ENCODE measurements at regions not wholly inside any gene's neighbourhood (a gene's known extent, or its start where the extent isn't known, plus 50 kb on each side); places are given as distances from the start of the nearest gene placed in this dataset.
A peak's percentile ranks its signal among the peaks of the same experiment; 100 is the strongest.
"Not testable (repeated sequence)": the region's sequence is repeated elsewhere in the genome, so short reads cannot be mapped to it uniquely, and the experiment has no call there.

DNA sequence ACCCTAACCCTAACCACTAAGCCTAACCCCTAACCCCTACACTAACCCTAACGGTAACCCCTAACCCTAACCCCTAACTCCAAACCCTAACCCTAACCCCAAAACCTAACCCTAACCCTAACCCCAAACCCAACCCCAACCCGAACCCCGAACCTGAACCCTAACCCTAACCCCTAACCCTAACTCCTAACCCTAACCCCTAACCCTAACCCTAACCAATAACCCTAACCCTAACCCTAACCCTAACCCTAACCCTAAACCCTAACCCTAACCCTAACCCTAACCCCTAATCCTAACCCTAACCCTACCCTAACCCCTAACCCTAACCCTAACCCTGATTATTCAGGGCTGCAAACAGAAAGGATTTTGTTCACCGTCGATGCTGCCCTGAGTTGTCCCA is 144.6 kb upstream of the DUSP22 start:
- H3K4me3 ChIP-seq (ENCODE audit: low read depth, low read length); DNase-seq (ENCODE audit: low read depth): not testable (repeated sequence)

DNA sequence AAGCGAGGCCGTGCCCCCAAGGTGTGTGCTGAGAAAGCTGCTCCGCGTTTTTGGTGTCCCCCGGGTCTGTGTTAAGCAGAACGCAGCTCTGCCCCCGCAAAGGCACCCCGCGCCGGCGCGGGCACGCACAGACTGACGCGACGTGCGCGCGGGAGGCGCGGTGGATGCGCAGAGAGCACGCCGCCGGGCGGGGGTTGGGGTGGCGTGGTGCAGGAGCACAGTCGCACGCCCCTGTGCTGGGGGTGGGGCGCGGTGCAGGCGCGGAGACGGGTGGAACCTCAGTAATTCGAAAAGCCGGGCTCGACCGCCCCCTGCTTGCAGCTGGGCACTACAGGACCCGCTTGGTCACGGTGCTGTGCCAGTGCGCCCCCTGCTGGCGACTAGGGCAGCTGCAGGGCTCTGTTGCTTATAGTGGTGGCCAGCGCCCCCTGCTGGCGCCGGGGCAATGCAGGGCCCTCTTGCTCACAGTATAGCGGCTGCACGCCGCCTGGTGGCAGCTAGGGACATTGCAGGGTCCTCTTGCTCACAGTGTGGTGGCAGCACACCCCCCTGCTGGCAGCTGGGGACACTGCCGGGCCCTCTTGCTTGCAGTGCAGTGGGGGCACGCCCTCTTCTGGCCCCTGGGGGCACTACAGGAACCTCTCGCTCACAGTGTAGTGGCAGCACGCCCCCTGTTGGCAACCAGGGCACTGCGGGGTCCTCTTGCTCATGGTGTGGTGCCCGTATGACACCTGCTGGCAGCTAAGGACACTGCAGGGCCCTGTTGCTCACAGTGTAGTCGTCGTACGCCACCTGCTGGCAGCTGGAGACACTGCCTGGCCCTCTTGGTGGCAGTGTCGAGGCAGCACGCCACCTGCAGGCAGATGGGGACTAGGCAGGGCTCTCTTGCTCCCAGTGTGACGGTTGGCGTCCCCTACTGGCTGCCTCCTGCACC is 144.0 kb upstream of the DUSP22 start:
- DNase-seq (ENCODE audit: low read depth), result peak; percentile 98
- not testable (repeated sequence) for H3K4me3 ChIP-seq (ENCODE audit: low read depth, low read length)
- TF ChIP-seq, protein P1, sequence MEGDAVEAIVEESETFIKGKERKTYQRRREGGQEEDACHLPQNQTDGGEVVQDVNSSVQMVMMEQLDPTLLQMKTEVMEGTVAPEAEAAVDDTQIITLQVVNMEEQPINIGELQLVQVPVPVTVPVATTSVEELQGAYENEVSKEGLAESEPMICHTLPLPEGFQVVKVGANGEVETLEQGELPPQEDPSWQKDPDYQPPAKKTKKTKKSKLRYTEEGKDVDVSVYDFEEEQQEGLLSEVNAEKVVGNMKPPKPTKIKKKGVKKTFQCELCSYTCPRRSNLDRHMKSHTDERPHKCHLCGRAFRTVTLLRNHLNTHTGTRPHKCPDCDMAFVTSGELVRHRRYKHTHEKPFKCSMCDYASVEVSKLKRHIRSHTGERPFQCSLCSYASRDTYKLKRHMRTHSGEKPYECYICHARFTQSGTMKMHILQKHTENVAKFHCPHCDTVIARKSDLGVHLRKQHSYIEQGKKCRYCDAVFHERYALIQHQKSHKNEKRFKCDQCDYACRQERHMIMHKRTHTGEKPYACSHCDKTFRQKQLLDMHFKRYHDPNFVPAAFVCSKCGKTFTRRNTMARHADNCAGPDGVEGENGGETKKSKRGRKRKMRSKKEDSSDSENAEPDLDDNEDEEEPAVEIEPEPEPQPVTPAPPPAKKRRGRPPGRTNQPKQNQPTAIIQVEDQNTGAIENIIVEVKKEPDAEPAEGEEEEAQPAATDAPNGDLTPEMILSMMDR (IDR thresholded peaks at IDR 0.05; ENCODE audit: insufficient read depth, low read depth, low read length, missing control alignments), result peak; percentile 76

DNA sequence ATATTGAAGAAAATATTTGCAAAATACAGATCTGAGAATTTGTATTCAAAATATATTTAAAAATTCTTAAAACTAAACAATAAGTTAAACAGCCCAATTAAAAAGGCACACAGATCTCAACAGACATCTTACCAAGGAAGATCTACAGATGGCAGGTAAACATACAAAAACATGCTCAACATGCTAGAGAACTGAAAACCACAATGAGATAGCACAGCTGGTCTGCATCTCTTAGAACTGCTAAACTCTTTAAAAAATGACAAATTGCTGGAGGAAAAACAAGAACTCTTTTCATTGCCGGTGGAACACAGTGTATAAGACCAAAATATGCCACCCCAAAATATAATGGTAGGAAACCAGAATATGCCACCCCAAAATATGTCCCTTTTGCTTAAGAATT is 142.1 kb upstream of the DUSP22 start:
- H3K4me3 ChIP-seq (ENCODE audit: low read depth, low read length), result not testable (repeated sequence)
- DNase-seq (ENCODE audit: low read depth), result peak; percentile 68

DNA sequence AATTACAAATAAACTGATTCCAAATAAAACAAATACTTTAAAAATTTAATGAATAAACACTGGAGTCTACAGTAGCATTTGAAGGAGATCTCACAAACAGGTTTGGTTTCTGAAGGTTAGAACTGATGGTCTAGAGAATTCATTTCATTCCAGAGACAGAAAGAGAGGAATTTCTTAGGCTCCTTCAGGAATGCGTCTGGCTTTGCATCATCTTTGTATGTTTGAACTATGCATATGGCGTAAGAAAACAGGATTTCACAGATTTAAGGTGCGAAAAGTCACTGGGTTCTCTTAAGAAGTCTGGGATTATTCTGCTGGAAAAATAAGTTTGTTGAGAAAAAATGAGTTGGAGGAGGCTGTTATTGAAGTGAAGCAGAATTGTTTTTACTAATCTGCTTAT is 139.9 kb upstream of the DUSP22 start:
- DNase-seq (ENCODE audit: low read depth); H3K4me3 ChIP-seq (ENCODE audit: low read depth, low read length): not testable (repeated sequence)

DNA sequence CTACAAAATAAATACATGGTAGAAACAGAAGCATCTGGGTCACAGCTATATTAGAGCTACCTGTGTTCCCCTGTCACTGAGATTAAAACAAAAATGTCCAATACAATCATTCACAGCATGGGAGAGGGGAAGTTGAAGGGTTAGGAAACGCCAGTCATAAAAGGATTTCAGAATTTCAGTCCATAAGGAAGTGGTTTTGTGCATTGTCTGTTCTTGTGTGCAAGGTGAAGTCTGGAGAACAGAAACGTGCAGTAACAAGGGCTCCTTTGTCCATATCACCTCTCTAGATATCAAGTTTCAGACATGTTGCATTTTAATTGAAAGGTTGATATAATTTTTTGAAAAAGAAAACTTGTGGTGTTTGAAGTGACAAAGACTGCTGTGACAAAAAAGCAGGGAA is 139.3 kb upstream of the DUSP22 start:
- not testable (repeated sequence) for H3K4me3 ChIP-seq (ENCODE audit: low read depth, low read length)
- DNase-seq (ENCODE audit: low read depth), result peak; percentile 74

DNA sequence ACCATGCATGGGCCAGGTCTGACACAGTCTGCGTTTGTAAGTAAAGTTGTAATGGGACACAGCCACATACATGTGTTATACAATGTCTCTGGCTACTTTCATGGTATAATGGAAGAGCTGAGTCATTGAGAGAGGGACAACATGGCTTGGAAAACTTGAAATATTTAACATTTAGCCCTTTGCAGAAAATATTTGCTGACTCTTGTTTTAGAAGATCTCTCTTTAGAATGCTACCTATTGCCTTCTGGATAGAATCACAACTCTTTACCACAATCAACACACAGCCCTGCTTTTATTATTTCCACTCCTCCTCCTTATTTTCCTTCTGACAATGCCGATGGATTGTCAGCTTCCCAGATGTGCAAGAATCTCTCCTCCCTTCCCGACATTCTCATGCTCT is 138.4 kb upstream of the DUSP22 start:
- not testable (repeated sequence) for H3K4me3 ChIP-seq (ENCODE audit: low read depth, low read length); DNase-seq (ENCODE audit: low read depth)

DNA sequence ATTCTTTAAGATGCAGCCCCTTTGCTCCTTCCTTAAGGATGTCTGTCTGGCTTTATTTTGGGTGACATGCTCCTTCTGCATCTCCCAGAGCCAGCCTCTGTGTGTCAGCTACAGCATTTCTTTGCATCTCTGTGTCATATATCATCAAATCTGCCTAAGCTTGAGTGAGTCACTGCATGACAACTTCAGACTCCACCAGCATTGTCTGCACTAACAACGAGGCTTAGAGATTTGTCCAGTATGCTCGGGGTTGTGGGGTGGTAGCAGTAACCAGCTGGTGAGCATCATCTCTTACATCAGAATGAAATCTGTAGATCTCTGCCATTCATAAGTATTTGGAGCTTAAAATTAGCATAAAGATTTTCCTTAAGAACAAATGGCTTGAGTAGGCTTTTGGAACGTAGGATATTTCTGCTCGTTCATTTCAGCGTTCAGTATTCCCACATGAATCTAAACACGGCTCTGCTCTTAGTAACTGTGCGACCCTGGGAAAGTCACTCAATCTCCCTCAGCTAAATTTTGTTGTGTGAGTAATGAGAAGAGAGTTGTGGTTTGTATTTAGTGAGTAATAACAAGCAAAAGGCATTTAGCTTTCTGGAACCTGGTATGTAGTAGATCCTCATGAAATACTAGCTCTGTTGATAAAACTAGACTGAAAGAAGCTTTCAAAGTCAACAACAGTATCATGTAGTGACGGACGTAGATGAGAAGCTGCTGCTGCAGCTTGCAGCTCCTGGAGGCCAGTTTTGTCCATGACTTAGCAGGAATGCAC is 137.8 kb upstream of the DUSP22 start:
- not testable (repeated sequence) for H3K4me3 ChIP-seq (ENCODE audit: low read depth, low read length)
- peak; percentile 75 for DNase-seq (ENCODE audit: low read depth)

DNA sequence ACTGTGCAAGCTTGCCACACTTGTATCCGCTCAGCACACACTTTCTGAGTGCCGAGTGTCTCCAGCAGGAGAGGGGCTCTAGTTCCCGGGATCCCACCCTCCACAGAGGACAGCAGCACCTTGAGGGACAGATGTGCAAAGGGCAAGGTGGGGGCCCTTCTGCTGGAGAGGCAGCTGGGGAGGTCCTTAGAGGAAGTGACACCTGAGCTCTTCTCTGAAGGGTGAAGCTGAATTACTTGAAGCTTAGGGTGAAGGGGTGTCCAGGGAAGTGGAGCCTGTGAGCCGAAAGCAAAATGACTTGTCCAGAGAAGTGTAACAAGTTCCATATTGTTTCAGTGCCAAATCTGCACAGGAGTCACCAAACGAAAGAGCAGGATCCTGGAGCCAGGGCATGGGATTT is 136.3 kb upstream of the DUSP22 start:
- TF ChIP-seq, protein P1 (IDR thresholded peaks at IDR 0.05; ENCODE audit: insufficient read depth, low read depth, low read length, missing control alignments), result no peak
- peak; percentile 49 for DNase-seq (ENCODE audit: low read depth)

DNA sequence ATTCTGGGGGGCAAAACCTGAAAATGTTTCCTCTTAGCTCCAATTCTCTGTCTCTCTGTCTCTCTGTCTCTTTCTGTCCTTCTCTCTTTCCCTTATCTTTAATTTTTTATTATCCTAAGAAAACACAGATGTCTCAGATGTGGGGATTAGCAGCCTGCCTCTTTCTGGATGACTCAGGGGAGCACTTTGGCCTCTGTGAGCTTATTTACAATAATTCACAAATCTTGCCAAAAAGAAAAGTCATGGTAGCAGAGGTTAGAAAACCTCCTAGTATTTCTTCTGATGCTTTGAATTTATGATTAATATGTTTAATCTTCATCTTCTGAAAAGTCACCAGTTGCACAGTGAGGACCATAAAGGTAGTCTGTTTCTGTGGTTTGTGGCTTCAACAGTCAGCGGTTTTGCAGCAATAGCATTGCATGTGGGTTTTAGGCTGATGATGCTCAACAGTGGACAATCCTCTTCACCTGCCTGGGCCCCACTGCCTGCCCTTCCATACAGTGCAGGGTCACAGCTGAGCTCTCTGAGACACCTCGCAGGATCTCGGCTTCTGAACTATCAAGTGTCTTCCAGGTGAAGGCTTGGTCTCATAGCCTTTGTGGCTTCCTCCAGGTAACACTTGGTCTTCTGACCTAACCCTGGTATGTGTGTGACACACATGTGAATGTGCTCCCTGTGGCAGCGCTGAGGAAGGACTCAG is 135.7 kb upstream of the DUSP22 start:
- H3K4me3 ChIP-seq (ENCODE audit: low read depth, low read length), result not testable (repeated sequence)

More for the DNA sequence above, 136.3 kb upstream of the DUSP22 start:
- H3K4me3 ChIP-seq (ENCODE audit: low read depth, low read length), result no peak overlapping the region

DNA sequence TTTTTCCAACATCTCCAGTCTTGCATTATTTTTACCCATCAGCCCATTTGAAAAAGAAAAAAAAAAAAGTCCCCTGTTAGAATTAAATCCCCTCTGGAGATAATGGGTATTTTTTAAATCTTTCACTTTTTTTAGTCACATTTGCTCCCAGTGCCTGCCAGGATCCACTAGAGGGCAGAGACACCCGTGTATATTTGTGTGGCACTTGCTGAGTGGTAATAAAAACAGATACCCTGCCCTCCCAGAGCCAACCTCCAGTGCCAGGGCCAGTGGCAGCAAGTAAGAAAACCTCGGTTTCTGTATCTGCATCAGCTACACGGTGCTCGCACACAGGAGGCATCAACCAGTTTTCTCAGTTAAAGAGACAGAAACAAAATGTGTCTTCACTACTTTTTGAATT is 135.1 kb upstream of the DUSP22 start:
- peak; percentile 45 for DNase-seq (ENCODE audit: low read depth)

More for the DNA sequence above, 135.7 kb upstream of the DUSP22 start:
- peak; percentile 60 for DNase-seq (ENCODE audit: low read depth)

DNA sequence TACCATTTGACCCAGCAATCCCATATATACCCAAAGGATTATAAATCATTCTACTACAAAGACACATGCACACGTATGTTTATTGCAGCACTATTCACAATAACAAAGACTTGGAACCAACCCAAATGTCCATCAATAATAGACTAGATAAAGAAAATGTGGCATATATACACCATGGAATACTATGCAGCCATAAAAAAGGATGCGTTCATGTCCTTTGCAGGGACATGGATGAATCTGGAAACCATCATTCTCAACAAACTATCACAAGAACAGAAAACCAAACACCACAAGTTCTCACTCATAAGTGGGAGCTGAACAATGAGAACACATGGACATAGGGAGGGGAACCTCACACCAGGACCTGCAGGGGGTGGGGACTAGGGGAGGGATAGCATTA is 130.6 kb upstream of the DUSP22 start:
- not testable (repeated sequence) for H3K4me3 ChIP-seq (ENCODE audit: low read depth, low read length); DNase-seq (ENCODE audit: low read depth)

More for the DNA sequence above, 135.1 kb upstream of the DUSP22 start:
- H3K4me3 ChIP-seq (ENCODE audit: low read depth, low read length), result not testable (repeated sequence)

All from GM12865 (cell line).